Right lung (tissue), 2 donors: ENCODE measurements at regions not wholly inside any gene's neighbourhood (a gene's known extent, or its start where the extent isn't known, plus 50 kb on each side); places are given as distances from the start of the nearest gene placed in this dataset.
"Not testable (repeated sequence)": the region's sequence is repeated elsewhere in the genome, so short reads cannot be mapped to it uniquely, and the experiment has no call there.

ENCODE experiments used
- DNase-seq, 2 donors: peaks; one replicate each; pipeline ENCODE4 v3.0.0-alpha.2; 2013

DNA sequence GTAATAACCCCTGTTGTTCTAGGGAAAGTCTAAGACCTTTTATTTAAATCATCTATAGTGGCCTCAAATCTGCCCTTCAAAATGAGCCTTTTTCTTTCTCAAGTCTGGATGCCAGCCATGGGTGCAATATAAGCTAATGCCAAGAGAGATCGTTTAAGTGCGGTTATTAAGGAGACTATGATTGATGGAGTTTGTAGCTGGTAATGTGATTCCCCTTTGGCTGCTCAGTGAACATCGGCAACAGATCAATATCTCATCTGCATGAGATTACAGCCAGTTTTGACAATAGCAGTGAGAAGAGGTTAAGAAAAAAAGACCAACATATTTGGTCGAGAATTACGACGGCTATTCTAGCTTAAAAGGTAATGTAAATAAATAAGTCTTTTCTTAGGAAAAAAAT, 1049.4 kb upstream of the NUDT12 start:
- DNase-seq = no peak

DNA sequence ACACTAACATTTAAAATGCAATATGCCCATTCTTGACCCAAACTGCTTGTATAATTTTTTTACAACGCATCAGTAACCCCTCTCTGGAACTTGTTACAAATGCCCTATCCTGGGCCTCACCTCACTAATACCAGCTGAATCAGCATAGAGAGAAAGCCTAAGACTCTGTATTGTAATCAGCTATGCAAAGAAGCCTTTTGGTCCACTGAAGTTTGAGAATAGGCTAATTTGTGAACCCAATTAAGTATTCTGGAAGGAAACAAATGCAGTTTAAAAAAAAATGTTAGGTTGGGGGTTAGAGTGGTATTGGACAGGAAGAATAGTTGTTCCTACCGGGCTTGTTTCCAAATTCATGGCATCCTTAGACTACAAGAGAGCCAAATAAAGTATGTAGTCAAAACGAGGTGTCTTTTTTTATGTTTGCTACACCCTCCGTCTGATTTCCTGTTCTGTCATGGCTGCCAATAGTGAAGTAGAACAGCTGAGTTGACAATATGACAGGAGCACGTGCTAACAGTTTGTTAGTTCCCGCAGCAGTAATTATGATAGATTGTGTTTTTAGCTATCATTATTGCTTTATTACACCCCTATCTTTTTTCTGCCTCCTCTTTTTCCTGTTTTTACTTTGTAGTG, 1048.7 kb upstream of the NUDT12 start:
- peak; percentile 10 to 23 for DNase-seq

DNA sequence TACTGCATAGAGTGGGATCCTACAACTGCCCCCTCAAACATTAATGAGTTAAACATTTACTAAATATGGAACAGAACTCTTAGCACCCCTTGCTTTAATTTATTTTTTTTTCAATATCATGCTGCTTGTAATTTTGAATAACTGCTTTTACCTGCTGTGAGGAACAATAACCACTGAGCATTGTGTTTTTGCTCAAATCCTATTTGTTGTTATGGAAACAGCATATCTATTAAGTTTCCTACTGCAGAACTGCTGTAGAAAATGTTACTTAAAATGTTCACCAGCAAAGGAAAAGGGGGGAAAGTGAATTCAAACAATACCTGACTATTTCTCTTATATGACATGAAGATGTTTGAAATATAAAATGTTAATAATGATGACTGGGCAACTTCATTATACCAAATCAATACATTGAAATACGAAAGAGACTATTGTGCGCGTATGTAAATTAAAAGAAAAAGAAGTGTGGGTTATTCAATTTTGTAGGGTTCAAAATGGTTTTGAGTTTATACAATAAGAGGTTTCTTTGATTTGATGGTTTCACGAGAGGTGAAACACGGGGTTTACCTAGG, 1043.8 kb upstream of the NUDT12 start:
- DNase-seq = no peak

DNA sequence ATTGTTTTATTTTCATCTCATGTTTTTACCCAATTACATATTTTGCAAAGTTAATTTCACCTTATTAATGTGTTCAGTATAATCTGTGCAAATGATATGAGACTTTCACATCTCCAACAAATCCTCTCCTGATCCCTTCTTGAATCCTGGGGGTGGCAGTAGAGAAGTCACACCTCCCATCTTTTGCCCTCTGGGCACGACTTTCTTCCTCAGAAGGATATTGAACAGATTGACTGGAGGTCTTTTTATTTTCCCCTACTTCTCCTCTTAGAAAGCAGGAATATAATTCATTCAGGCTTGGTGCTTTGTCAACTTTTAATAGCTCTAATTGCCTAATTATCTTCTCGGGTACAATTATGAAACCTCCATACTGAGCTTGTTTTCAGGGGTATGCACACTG, 1037.1 kb upstream of the NUDT12 start:
- no peak for DNase-seq

DNA sequence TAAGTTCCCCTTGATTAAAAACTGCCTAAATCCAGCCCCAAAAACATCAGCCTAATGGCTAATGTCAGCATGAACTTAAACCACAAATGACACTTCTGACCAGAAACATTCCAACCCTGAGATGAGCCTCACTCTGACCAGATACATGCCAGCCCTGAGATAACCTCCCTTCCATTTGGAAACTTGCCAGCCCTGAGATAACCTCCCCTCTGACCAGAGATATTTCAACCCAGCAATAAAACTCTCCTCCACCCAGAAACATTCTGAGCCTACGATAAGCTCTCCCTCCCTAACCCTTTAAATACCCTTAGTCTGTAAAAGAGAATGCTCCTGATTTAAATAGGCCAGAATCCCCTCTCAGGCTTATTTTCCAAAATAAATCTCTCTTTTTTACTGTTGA, 1035.7 kb upstream of the NUDT12 start:
- DNase-seq = no peak

DNA sequence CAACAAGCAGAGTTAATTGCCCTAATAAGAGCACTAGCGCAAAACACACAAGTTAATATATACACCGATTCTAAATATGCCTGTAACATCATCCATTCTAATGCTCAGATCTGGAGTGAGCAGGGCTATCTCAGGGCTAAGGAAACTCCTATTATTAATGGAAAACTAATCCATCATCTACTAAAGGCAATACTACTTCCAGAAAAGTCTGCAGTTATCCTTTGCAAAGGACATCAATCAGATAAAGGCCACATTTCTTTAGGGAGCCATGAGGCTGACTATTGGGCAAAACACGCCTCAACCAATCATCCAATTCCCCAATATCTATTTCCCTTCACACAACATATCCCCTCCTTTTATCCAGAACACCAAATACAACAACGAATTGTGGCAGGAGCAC, 1032.3 kb upstream of the NUDT12 start:
- DNase-seq = no peak

DNA sequence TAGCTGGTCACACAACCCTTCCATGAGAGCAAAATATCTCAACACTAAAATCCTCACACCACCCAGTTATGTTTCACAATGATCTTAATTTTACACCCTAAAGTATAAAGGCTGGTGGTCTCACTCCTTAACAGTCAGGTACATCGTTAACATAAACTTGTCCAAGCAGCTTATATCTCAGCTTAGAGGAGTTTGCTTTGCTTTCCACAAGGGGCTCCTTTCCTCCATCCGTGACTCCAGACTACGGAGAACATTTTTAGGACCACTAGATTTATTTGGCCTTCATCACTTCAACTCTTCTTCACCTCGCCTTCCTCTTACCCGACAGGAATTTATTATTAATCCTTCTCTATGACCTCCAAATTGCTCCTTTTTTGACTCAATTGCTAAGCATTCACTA, 1014.1 kb upstream of the NUDT12 start:
- DNase-seq = no peak

DNA sequence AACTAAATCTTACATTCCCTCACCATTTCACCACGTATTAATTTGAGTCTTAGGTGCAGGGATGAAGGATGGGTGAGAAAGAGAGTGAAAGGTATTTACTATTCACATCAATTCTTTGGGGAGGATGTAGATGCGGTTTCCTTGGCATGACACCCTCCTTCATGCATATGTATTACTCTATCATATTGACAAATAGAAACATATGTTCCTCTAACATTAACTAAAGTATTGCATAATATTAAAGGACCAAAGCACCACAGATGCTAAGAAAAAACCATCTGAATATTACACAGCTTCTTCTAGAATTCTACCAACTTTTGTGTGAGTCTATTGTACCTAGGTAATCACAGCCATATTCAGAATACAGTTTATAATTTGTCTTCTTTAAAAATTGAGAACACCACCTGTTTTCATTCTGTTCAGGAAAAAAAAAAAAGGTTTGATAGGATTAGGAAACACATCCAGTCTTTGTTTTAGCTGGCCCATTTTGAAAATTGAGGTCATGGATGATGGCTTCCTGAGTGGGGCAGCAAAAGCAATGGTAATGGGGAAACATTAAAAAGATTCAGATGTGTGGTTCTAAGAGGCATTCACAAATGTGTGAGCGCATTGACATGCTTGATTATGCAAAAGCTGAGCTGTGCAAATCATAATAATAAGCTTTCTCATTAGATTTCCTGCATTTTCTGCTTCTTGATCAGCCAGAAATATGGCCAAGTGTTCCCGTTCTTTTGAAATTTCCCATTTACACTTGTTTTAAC, 1011.5 kb upstream of the NUDT12 start:
- DNase-seq = no peak

DNA sequence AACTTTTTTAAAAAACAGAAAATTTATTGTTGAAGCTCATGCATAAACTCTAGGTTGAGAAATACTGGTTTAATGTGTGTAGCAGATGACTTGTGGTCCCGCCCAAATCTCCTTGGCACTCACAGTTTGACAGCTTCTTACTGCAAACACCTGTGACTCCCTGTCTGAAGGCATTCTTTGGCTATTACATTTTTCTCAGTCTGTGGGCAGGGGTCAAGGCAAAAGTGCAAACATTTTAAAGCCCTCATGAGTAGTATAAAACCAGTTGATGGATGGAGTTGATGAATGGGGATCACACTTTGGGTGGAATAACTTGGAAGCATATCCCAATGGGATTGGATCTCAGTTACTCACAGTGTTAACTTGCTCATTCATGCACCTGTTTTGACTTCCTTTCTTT, 1007.0 kb upstream of the NUDT12 start:
- DNase-seq = no peak

DNA sequence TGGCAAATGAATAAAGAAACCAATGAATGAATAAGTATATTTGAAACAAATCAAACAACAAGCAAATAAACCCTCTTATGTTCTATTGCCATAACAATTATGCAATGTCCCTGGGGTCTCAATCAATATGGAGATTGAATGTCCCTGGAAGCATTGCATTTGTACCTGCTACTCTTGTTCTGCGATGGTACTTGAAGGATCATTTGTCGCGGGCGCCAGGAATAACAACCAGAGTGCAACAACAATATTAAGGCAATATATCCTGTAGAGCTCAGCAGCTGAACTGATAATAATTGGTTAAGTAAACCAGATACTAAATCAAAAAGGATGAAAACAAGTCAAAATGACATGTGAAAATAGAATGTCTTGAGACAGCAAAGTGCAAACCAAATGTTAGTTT, 1001.9 kb upstream of the NUDT12 start:
- DNase-seq = no peak

DNA sequence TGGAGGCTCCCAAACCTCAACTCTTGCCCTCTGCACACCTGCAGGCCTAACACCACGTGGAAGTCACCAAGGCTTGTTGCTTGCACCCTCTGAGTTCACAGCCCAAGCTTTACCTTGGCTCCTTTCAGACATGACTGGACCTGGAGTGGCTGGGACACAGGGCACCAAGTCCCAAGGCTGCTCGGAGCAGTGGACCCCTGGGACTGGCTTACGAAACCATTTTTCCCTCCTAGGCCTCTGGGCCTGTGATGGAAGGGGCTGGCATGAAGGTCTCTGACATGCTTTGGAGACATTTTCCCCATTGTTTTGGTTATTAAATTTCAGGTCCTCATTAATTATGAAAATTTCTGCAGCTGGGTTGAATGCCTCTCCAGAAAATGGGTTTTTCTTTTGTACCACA, 994.4 kb upstream of the NUDT12 start:
- no peak for DNase-seq

DNA sequence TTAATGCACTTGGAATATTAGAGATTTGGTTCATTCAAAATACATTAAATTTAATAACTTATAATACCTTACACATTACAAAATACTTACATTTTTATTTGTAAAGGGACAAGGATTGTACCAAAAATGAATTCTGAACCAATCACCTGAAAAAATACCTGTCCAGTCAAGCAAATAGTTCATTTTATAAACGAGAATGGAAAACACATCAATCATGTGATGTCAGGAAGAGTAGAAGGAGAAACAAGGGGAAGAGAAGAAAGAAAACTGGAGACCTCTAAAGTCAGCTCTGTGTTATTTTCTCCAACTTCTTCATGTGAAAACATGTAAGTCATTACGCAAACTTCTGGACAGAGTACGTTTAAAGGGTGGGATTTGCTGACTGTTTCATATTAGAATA, 989.0 kb upstream of the NUDT12 start:
- DNase-seq = no peak

DNA sequence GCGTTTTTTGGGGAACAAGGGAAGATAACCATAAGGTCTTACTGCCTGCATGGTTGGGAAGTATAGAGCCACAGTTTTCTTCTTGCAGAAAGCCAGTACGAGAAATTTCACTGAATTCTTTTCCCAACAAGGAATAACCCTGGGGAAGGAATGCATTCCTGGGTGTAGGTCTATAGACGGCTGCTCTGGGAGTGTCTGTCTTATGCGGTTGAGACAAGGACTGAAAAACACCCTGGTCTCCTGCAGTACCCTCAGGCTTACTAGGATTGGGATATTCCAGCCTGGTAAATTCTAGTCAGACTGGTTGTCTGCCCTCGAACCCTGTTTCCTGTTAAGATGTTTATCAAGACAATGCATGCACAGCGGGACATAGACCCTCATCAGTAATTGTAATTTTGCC, 984.3 kb upstream of the NUDT12 start:
- DNase-seq = not testable (repeated sequence)

DNA sequence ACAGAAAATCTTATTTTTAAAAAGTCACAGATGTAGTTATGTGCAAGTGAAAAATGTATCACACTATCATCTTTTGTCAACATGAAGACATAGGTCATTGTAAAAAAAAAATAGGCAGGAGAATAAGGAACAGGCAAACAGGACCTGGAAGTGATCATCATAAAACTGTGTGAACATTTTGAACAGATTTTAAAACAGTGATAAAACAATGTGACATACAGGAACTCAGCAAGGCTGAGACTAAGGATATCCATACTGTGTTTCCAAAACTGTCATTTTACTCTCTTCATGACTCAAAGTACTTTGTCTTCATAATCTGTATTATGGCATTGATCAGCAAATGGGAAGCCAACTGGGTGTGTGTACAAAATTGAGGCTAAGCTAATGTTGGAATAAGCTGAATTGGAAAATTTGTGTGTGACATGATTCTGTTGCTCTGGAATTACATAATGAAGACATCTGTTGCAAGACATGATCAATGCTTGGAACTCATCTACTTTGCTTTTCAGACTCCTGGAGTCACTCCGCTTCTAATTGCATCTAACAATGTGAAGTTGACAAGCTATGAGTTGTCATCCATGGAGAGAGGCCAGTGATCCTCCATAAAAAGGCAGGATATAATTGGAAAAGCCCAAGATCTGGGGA, 978.7 kb upstream of the NUDT12 start:
- peak; percentile 47 to 56 for DNase-seq

DNA sequence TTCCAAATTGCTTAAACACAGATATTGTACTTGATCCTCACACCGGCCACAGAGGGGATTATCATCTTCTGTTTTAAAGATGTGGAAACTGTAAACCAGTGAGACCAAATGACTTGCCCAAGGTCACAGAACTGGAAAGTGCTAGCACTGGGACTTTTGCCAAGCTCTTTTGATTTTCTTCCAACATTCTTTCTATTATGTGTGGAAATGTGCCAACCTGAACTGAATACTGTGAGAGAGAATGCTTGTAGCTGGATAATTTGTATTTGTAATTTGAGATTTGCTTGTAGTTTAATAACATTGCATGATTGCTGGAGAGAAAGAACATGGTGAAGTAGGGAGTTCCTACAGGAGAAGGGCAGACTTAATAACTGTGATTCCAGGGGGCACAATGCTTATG, 977.9 kb upstream of the NUDT12 start:
- peak; percentile 84 to 88 for DNase-seq

DNA sequence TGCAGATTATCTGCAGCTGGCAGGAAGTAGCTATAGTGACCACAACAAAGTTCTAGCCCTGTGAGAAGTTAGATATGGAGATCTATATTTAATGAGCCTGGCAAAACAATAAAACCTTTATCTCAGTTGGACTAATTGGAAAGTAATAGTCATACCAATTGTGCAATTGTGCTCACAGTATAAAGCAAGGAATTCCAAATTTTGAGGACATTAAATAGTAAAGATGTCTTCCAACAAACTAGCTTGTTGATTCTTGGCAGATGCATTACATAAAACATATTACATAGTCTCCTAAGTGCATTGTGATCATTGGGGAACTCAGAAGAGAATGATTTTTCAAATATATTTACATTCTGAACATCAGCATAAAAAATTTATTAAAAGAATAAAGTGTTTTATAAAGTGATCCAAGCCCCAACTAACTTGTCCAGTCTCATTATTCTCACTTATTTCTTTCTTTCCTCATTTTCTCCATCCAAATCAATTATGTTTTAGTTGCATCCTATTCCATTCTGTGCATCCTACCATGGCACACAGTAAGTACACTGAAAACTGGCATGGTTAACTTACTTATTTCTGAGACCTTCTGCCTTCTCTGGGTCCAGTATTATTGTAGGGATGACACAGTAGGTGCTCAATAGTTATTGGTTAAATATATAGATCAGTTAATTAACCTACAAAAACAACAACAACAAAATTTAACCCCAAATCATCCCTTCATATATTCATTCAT, 977.2 kb upstream of the NUDT12 start:
- DNase-seq = peak; percentile 73 to 81

DNA sequence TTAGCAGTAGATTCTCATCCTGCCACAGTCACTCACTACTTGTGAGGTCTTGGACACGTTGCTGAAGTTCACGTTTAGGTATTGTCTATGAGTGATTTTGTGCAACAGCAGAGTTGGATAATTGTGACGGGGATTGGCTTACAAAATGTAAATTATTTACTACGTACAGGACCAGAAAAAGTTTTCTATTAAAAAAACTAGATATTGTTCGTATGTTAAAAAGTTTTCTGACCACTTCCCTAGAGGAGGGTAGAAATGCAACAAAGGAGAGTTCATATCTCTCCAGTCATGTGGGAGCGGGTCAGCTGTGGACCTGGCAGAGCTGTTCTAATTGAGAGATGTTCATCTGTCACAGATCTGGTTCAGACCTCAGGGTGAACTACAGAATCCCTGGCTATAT, 976.1 kb upstream of the NUDT12 start:
- DNase-seq = peak; percentile 56 to 64

DNA sequence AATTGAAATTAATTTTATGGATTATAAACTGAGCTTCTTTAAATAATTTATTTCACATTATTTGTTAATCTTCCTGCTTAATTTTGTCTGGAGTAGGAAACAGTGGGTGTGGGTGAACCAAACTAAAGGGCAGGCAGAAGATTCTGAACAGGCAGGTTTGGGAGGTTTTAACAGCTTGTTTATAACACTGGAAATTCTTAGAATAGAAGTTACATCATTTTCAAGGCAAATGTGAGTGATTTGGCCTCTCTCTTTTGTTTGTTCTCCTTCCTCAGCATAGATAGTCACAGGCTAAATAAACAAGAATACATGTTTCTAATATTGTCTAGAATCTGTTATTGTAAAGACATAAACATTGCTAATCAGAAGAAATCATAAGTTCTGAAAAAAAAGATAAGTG, 970.9 kb upstream of the NUDT12 start:
- DNase-seq = no peak

DNA sequence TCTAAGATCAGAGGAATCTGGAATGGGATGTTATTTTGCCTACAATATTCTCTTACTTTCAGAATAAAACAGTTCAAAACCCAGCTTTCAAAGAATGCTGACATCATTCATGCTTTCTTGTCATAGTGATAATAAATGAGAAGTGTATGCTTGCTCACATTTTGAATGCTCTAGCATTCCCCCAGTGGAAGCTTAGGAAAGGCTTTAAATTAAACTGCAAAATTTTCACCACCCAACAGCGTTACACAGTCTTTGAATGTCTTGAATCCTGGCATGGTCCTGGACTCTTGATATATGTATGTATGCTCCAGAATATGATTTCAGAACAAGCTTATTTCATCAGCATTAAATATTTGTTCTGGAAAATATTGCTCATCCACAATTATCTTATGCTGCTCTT, 964.3 kb upstream of the NUDT12 start:
- no peak for DNase-seq

DNA sequence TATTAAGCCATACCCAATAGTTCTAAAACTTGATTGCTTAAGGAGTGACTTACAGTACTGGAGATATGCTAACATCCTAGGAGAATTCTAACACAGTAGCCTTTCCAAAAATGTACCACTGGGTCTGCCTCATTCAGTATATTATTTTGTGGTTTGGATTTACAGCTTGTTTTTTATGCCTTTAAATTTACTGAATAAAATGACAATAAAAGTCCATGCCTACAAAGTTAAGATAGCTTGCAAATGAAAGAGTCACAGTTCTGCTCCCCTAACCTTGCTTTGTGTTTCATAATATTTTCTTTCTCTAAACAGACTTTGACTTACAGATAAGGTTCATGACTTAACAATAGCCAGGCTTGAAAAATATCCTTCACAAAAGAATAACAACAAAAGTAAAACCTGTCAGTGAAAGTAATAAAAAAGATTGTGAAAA, 951.1 kb upstream of the NUDT12 start:
- DNase-seq = no peak

DNA sequence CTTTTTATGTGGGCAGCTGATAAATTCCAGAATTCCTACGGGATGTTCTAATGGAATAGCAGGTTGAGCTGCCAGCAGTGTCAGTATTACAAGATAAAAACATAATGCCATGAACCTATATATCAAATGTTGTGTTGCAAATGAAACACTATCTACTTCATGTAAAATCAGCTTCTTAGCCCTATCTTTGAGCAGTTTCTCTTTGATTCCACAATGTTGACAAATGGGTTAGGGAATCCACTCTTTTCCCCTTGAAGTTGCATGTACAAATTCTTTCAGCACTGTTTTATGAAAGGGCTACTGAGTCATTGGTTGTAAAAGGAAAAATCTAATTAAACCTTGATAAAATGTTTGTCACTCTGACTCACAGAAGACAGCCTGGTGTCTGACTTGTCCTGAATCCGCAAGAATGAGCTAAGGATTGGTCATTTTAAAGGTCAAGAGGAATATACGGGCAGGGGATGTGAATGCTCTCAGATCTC, 950.6 kb upstream of the NUDT12 start:
- no peak for DNase-seq
